Muscle of leg (tissue), 3 donors: ENCODE measurements at regions not wholly inside any gene's neighbourhood (a gene's known extent, or its start where the extent isn't known, plus 50 kb on each side); places are given as distances from the start of the nearest gene placed in this dataset.

Experiments used
- DNase-seq: peaks from one replicate; pipeline ENCODE4 v3.0.0; 2013
- H3K27ac ChIP-seq: one replicate; pipeline ENCODE4 v1.5.1; 2013; ENCODE audit warnings: mild to moderate bottlenecking, low read length, control low read depth
- H3K27me3 ChIP-seq: one replicate; pipeline ENCODE4 v1.6.1; 2013; ENCODE audit warnings: low read length; ENCODE audit not compliant: control insufficient read depth, insufficient read depth
- H3K36me3 ChIP-seq: one replicate; pipeline ENCODE4 v1.6.1; 2013; ENCODE audit warnings: low read length; ENCODE audit not compliant: control insufficient read depth, insufficient read depth
- H3K4me1 ChIP-seq: one replicate; pipeline ENCODE4 v1.6.1; 2013; ENCODE audit warnings: low read length; ENCODE audit not compliant: control insufficient read depth, insufficient read depth
- H3K4me3 ChIP-seq: one replicate; pipeline ENCODE4 v1.5.1; 2013; ENCODE audit warnings: low read length, control low read depth
- H3K9me3 ChIP-seq: replicated peaks from 2 replicates; pipeline ENCODE4 v1.6.1; 2013; ENCODE audit warnings: low read depth, low read length; ENCODE audit not compliant: control insufficient read depth
- WGBS: methylation state at CpG from one replicate; pipeline ENCODE4 v1.1.5; 2013; ENCODE audit warnings: missing lambda C conversion rate; ENCODE audit not compliant: insufficient coverage; 5-methylcytosine and 5-hydroxymethylcytosine counted together

DNA sequence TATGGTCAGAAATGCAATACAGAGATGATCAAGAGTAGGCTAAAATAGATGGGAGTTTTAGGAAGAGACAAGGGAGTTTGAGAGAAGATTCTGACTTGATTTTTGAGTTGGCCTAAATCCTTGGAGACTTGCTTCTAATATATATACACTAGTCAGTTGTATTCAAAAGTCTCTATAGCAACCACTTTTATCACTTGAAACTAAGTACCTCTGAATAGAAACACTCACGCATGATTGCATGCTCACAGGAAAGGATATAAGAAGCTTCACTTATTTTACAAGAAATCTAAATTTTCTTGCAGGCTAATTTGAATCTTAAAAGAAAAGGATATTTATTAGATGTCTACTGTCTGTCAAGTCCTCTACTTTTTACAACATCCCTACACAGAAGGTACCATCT, 316.8 kb downstream of the SNAPC1 start:
- H3K27me3 ChIP-seq: no peaks in the 10 kb centered on the region
- no peaks in the 10 kb centered on the region for H3K36me3 ChIP-seq
- H3K9me3 ChIP-seq: no peaks in the 10 kb centered on the region
- no CpG with 5 or more reads among the region's 1 CpG for WGBS
- no peak for DNase-seq
- no peak overlapping the region for H3K4me3 ChIP-seq
- H3K4me1 ChIP-seq: no peaks in the 10 kb centered on the region
- H3K27ac ChIP-seq: no peak overlapping the region

DNA sequence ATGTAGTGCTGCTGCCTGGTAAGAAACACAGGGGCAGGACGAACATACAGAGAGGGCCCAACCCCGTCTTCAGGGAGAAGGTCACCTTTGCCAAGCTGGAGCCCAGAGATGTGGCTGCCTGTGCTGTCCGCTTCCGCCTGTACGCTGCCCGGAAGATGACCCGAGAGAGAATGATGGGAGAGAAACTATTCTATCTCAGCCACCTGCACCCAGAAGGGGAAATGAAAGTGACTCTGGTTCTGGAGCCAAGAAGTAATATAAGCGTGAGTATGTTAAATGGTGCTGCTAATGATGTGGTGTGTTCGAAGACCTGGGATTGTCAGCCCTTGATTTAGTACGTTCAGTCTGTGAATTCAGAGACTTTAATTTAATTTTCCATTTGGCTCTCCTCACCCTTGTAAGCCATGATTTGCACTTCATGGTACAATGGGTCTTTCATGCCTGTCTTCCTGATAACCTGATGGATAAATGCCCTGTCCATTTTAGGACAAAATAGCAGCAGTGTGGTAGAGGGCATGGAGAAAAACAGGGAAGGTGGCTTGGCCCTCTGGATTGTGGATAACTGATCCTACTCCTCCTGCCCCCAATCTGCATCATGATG, 318.9 kb downstream of the SNAPC1 start:
- no peak for DNase-seq
- Histone ChIP-seq H3K27me3 (no peaks in the 10 kb centered on the region), H3K36me3 (no peaks in the 10 kb centered on the region), H3K4me3 (no peak overlapping the region), H3K27ac (no peak overlapping the region), H3K9me3 (no peaks in the 10 kb centered on the region), H3K4me1 (no peaks in the 10 kb centered on the region)
- 80% methylated on average over 9 of the region's 10 CpGs for WGBS

DNA sequence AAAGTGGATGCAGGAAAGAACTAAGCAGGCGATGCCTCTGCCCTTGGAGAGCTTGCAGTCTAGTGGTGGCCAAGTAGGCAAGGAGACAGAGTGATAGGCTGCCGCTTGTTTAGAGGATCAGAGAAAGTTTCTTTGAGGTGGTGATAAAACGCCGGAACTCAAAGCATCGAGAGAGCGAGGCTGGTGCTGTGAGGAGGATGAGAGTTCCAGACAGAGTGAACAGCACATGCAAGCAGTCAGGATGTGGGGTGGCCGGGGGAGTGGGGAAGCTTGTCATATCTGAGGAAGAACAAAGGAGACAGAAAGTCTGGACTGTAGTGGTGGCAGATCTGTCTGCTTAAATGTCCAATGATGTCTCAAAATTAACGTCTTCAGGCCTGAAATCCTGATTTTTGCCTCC, 319.7 kb downstream of the SNAPC1 start:
- no peaks in the 10 kb centered on the region for H3K36me3 ChIP-seq
- 70% methylated on average over 7 of the region's 8 CpGs for WGBS
- H3K4me3 ChIP-seq: no peak overlapping the region
- H3K27me3 ChIP-seq: no peaks in the 10 kb centered on the region
- DNase-seq: no peak
- H3K27ac ChIP-seq: no peak overlapping the region
- no peaks in the 10 kb centered on the region for H3K9me3 ChIP-seq
- H3K4me1 ChIP-seq: no peaks in the 10 kb centered on the region

DNA sequence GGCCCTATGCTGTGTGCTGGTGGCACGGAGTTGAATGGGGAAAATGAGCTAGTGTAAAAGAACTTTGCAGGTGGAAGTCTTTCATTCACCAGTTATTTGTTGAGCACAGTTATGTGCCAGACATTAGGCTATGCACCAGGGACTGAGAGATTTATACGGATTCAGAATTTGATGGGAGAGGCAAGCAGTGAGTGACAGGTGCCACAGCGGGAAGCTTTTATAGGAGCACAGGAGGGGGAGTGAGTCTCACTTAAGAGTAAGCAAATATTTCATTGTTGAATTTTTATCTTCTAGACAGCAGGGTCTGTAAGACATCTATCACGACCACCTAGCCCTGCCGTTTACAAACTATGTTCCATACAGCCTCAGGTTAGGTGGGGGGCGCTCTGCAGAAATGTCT, 320.6 kb downstream of the SNAPC1 start:
- Histone ChIP-seq H3K4me3 (no peak overlapping the region), H3K9me3 (no peaks in the 10 kb centered on the region), H3K4me1 (no peaks in the 10 kb centered on the region), H3K27me3 (no peaks in the 10 kb centered on the region), H3K27ac (no peak overlapping the region), H3K36me3 (no peaks in the 10 kb centered on the region)
- no peak for DNase-seq
- WGBS: 84% methylated on average over 3 of the region's 6 CpGs

GRCh38 chr14:62084020-62084419, 321.8 kb downstream of the SNAPC1 start:
- DNase-seq: no peak
- no peaks in the 10 kb centered on the region for H3K4me1 ChIP-seq
- WGBS: 85% methylated on average over 10 of the region's 17 CpGs

GRCh38 chr14:62087191-62087590, 325.0 kb downstream of the SNAPC1 start:
- Histone ChIP-seq H3K27me3 (no peaks in the 10 kb centered on the region), H3K4me1 (no peaks in the 10 kb centered on the region), H3K4me3 (no peak overlapping the region), H3K27ac (no peak overlapping the region), H3K36me3 (no peaks in the 10 kb centered on the region), H3K9me3 (no peaks in the 10 kb centered on the region)
- DNase-seq: no peak
- 86% methylated on average over 11 of the region's 14 CpGs for WGBS

More at GRCh38 chr14:62084020-62084419, 321.8 kb downstream of the SNAPC1 start:
- no peak overlapping the region for H3K4me3 ChIP-seq
- H3K27me3 ChIP-seq: no peaks in the 10 kb centered on the region
- H3K27ac ChIP-seq: no peak overlapping the region
- no peaks in the 10 kb centered on the region for H3K9me3 ChIP-seq
- no peaks in the 10 kb centered on the region for H3K36me3 ChIP-seq

- H3K36me3 ChIP-seq: no peaks in the 10 kb centered on the region
- H3K27me3 ChIP-seq: no peaks in the 10 kb centered on the region
- H3K4me1 ChIP-seq: no peaks in the 10 kb centered on the region
- no peak for DNase-seq
- no peak overlapping the region for H3K4me3 ChIP-seq
- no peak overlapping the region for H3K27ac ChIP-seq
- no peaks in the 10 kb centered on the region for H3K9me3 ChIP-seq
- WGBS: no CpG with 5 or more reads among the region's 1 CpG
Observed at GRCh38 chr14:62093736-62094135, 331.5 kb downstream of the SNAPC1 start.

GRCh38 chr14:62097072-62097471, 334.9 kb downstream of the SNAPC1 start:
- WGBS: no CpG with 5 or more reads among the region's 2 CpGs
- no peak overlapping the region for H3K4me3 ChIP-seq
- no peaks in the 10 kb centered on the region for H3K27me3 ChIP-seq
- no peaks in the 10 kb centered on the region for H3K9me3 ChIP-seq
- H3K27ac ChIP-seq: no peak overlapping the region
- H3K4me1 ChIP-seq: no peaks in the 10 kb centered on the region
- no peaks in the 10 kb centered on the region for H3K36me3 ChIP-seq
- DNase-seq: no peak

DNA sequence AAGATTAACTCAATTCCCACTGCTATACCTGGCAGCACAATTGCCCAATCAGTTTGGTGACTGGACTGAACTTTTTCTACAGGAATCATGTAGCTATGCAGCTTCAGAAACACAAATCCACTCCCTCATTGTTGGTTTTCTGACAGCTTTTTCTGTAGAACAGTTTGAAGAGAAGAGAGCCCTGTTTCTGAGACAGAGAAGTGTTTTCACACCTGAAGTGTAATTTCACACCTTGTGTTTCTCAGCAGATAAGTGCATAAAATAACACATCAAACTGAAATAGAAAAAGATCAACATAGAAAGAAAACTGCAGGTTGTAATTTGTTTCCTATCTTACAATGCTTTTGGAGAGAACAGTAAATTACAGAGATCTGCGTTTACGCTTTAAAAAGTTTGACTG, 335.6 kb downstream of the SNAPC1 start:
- no peak overlapping the region for H3K4me3 ChIP-seq
- H3K9me3 ChIP-seq: no peaks in the 10 kb centered on the region
- H3K36me3 ChIP-seq: no peaks in the 10 kb centered on the region
- no CpG with 5 or more reads among the region's 2 CpGs for WGBS
- no peak for DNase-seq
- no peaks in the 10 kb centered on the region for H3K27me3 ChIP-seq
- H3K4me1 ChIP-seq: no peaks in the 10 kb centered on the region
- H3K27ac ChIP-seq: no peak overlapping the region

DNA sequence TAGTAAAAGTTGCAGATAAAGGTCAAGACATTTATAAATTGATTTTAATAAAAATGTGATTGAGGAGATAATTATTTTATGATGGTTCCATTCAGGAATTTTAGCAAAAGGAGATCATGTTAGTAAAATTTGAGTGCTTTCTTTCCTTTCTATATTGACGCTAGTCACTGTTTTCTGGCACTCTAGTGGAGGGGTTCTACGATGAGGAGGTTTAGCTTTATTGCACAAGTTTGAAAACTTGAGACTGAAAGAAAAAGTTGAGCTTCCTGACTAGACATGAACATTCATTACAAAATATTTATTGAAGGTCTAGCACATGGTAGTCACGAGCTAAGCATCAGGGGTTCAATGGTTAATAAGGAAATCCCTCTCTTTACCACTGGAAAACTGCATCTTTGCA, 336.1 kb downstream of the SNAPC1 start:
- Histone ChIP-seq H3K4me1 (no peaks in the 10 kb centered on the region), H3K4me3 (no peak overlapping the region), H3K27ac (no peak overlapping the region), H3K36me3 (no peaks in the 10 kb centered on the region), H3K9me3 (no peaks in the 10 kb centered on the region), H3K27me3 (no peaks in the 10 kb centered on the region)
- no CpG with 5 or more reads among the region's 3 CpGs for WGBS
- DNase-seq: no peak

- Histone ChIP-seq H3K4me1 (no peaks in the 10 kb centered on the region), H3K4me3 (no peak overlapping the region), H3K9me3 (no peaks in the 10 kb centered on the region), H3K27me3 (no peaks in the 10 kb centered on the region), H3K36me3 (no peaks in the 10 kb centered on the region), H3K27ac (no peak overlapping the region)
- WGBS: 48% methylated on average over 1 of the region's 1 CpG
- DNase-seq: no peak
Observed at GRCh38 chr14:62099091-62099490, 336.9 kb downstream of the SNAPC1 start.
